ENCODE measurements at regions not wholly inside any gene's neighbourhood (a gene's known extent, or its start where the extent isn't known, plus 50 kb on each side); places are given as distances from the start of the nearest gene placed in this dataset.

DNA sequence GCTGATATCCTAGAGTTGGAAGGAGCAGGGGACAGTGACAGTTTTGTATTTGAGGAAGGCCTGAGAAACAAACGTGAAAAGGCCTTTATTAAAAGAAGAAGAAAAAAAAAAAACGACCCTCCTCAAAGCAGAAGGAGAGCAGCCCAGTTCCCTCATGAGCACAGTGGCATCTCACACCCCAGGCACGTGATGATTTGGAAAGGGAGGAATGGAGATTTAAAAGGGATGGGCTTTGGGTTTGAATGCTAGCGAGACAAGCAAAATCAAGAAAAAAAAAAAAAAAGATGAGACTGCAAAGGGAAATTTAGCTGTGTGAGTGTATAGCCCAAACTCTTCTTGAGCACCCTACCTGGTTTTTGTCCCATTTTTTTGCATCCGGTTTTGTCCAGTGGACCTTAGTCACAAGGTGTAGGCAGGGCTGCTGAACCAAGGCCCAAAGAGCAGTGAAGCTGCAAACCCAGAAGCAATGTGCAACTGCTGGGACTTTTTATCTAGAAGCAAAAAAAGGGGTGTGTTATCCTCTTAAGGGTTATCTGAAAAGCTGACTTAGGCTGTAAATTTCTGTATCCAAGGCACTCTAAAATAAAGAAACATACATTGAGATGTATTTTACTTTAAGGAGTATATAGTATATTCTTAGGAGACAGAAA, 54.5 kb upstream of the RREB1 start:
- H3K27ac ChIP-seq (replicated peaks), result peak overlapping the region; percentile 80
- no peaks in the 10 kb centered on the region for H3K9me3 ChIP-seq (replicated peaks)
- TF ChIP-seq, protein P1, sequence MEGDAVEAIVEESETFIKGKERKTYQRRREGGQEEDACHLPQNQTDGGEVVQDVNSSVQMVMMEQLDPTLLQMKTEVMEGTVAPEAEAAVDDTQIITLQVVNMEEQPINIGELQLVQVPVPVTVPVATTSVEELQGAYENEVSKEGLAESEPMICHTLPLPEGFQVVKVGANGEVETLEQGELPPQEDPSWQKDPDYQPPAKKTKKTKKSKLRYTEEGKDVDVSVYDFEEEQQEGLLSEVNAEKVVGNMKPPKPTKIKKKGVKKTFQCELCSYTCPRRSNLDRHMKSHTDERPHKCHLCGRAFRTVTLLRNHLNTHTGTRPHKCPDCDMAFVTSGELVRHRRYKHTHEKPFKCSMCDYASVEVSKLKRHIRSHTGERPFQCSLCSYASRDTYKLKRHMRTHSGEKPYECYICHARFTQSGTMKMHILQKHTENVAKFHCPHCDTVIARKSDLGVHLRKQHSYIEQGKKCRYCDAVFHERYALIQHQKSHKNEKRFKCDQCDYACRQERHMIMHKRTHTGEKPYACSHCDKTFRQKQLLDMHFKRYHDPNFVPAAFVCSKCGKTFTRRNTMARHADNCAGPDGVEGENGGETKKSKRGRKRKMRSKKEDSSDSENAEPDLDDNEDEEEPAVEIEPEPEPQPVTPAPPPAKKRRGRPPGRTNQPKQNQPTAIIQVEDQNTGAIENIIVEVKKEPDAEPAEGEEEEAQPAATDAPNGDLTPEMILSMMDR (IDR thresholded peaks at IDR 0.05; ENCODE audit: borderline replicate concordance), result no peak
- intact Hi-C loops (cut with micrococcal nuclease), result no loop called here
- DNase-seq, result no peak
- H3K4me3 ChIP-seq, result peak overlapping the region; percentile 72
- H3K4me1 ChIP-seq, result peaks cover 24% of the 10 kb centered on the region
- no peaks in the 10 kb centered on the region for H3K27me3 ChIP-seq (ENCODE audit: low read depth)
- no peaks in the 10 kb centered on the region for H3K36me3 ChIP-seq

Measured in left ventricle myocardium inferior (tissue), 1 donor.